Stimulated activated memory B cell treated with anti-CD40 and anti-IgM and Interleukin-4, amounts not matched to agents 10 μg/mL and 1 μg/mL and 100 μg/mL, for 72 hours (primary cell): ENCODE measurements at regions not wholly inside any gene's neighbourhood (a gene's known extent, or its start where the extent isn't known, plus 50 kb on each side); places are given as distances from the start of the nearest gene placed in this dataset.

ENCODE experiments used
- ATAC-seq: fragments of 150-1000 bp; cut with Tn5 transposase; 2 replicates; pipeline ENCODE4 v1.10.0; 2021
- H3K27ac Mint-ChIP-seq: one replicate; pipeline ENCODE4 v1.8.0; 2022; ENCODE audit warnings: mild to moderate bottlenecking, mixed read lengths
- H3K27me3 Mint-ChIP-seq: one replicate; pipeline ENCODE4 v1.8.0; 2022; ENCODE audit warnings: mixed read lengths
- H3K36me3 Mint-ChIP-seq: one replicate; pipeline ENCODE4 v1.8.0; 2022; ENCODE audit warnings: mixed read lengths
- H3K4me1 Mint-ChIP-seq: one replicate; pipeline ENCODE4 v1.8.0; 2022; ENCODE audit warnings: mixed read lengths
- H3K4me3 Mint-ChIP-seq: one replicate; pipeline ENCODE4 v1.8.0; 2022; ENCODE audit warnings: mild to moderate bottlenecking, moderate library complexity, mixed read lengths
- H3K9me3 Mint-ChIP-seq: one replicate; pipeline ENCODE4 v1.8.0; 2022; ENCODE audit warnings: mixed read lengths

GRCh38 chr10:4217653-4218052 is 432.6 kb upstream of the KLF6 start:
- H3K4me1 Mint-ChIP-seq = peaks cover 18% of the 10 kb centered on the region
- peaks cover 6% of the 10 kb centered on the region for H3K36me3 Mint-ChIP-seq
- H3K27ac Mint-ChIP-seq = no peak overlapping the region
- no peak for ATAC-seq
- H3K4me3 Mint-ChIP-seq = no peak overlapping the region
- no peaks in the 10 kb centered on the region for H3K27me3 Mint-ChIP-seq
- H3K9me3 Mint-ChIP-seq = peaks cover 5% of the 10 kb centered on the region

- peaks cover 6% of the 10 kb centered on the region for H3K36me3 Mint-ChIP-seq
Measured at GRCh38 chr10:4217187-4217586, 432.2 kb upstream of the KLF6 start.

GRCh38 chr10:4216726-4217125 is 431.7 kb upstream of the KLF6 start:
- H3K36me3 Mint-ChIP-seq = peaks cover 6% of the 10 kb centered on the region
- H3K9me3 Mint-ChIP-seq = peaks cover 5% of the 10 kb centered on the region
- H3K27ac Mint-ChIP-seq = no peak overlapping the region
- peaks cover 18% of the 10 kb centered on the region for H3K4me1 Mint-ChIP-seq
- no peak overlapping the region for H3K4me3 Mint-ChIP-seq
- ATAC-seq = no peak
- H3K27me3 Mint-ChIP-seq = no peaks in the 10 kb centered on the region

More at GRCh38 chr10:4217187-4217586, 432.2 kb upstream of the KLF6 start:
- Mint-ChIP-seq H3K9me3 (peaks cover 5% of the 10 kb centered on the region), H3K4me3 (no peak overlapping the region), H3K27ac (no peak overlapping the region), H3K4me1 (peaks cover 18% of the 10 kb centered on the region), H3K27me3 (no peaks in the 10 kb centered on the region)
- no peak for ATAC-seq

- H3K27ac Mint-ChIP-seq = no peak overlapping the region
- H3K36me3 Mint-ChIP-seq = peaks cover 6% of the 10 kb centered on the region
- ATAC-seq = no peak
- no peak overlapping the region for H3K4me3 Mint-ChIP-seq
- peaks cover 13% of the 10 kb centered on the region for H3K4me1 Mint-ChIP-seq
- peaks cover 5% of the 10 kb centered on the region for H3K9me3 Mint-ChIP-seq
- H3K27me3 Mint-ChIP-seq = no peaks in the 10 kb centered on the region
Measured at GRCh38 chr10:4215963-4216575, 431.1 kb upstream of the KLF6 start.

- no peak overlapping the region for H3K4me3 Mint-ChIP-seq
- H3K4me1 Mint-ChIP-seq = peaks cover 7% of the 10 kb centered on the region
- H3K36me3 Mint-ChIP-seq = peaks cover 1% of the 10 kb centered on the region
- no peaks in the 10 kb centered on the region for H3K27me3 Mint-ChIP-seq
- no peak overlapping the region for H3K27ac Mint-ChIP-seq
- peaks cover 1% of the 10 kb centered on the region for H3K9me3 Mint-ChIP-seq
- no peak for ATAC-seq
Measured at GRCh38 chr10:4215485-4215884, 430.5 kb upstream of the KLF6 start.

GRCh38 chr10:4214908-4215307 is 429.9 kb upstream of the KLF6 start:
- no peak for ATAC-seq
- Mint-ChIP-seq H3K4me3 (no peak overlapping the region), H3K9me3 (no peaks in the 10 kb centered on the region), H3K4me1 (peaks cover 6% of the 10 kb centered on the region), H3K27ac (no peak overlapping the region), H3K27me3 (no peaks in the 10 kb centered on the region), H3K36me3 (no peaks in the 10 kb centered on the region)

DNA sequence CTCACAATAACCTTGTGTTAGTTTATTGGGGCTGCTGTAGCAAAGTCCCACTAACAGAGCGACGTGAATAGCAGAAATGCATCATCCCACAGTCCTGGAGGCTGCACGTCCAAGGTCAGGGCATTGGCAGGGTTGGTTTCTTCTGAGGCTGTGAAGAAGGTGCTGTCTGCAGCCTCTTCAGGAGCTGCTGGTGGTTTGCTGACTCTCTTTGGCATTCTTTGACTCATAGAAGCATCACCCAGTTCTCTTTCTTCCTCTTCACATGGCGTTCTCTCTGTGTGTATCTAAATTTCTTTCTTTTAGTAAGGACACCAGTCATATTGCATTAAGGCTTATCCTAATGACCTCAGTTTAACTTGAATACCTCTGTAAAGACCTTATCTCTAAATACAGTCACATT is 428.4 kb upstream of the KLF6 start:
- H3K27me3 Mint-ChIP-seq = no peaks in the 10 kb centered on the region
- H3K4me1 Mint-ChIP-seq = peaks cover 6% of the 10 kb centered on the region
- no peaks in the 10 kb centered on the region for H3K36me3 Mint-ChIP-seq
- H3K4me3 Mint-ChIP-seq = no peak overlapping the region
- no peak for ATAC-seq
- H3K9me3 Mint-ChIP-seq = no peaks in the 10 kb centered on the region
- H3K27ac Mint-ChIP-seq = no peak overlapping the region

GRCh38 chr10:4212111-4212630 is 427.2 kb upstream of the KLF6 start:
- ATAC-seq = no peak
- Mint-ChIP-seq H3K27me3 (peaks cover under 1% of the 10 kb centered on the region), H3K27ac (no peak overlapping the region), H3K36me3 (no peaks in the 10 kb centered on the region), H3K4me3 (no peak overlapping the region), H3K9me3 (no peaks in the 10 kb centered on the region), H3K4me1 (peaks cover 6% of the 10 kb centered on the region)

DNA sequence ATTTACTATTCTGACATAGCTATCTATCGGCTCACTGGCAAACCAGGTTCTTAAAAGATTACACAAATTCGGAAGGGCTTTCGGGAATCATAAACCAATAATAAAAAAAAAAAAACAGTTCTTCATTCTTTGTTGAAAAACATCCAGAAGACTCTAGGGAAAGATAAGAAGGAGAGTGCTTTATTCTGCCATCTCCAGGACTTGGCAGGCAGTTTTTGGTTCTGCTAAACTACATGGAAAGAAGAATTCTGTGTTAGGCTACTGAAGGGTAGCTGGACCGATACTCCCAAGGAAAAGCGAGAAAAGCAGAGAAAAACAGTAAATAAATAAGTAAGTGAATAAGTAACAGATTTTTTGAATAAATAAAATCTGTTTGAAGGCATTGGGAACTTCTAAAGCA is 423.5 kb upstream of the KLF6 start:
- Mint-ChIP-seq H3K4me1 (no peaks in the 10 kb centered on the region), H3K27ac (no peak overlapping the region), H3K4me3 (no peak overlapping the region), H3K9me3 (no peaks in the 10 kb centered on the region), H3K36me3 (no peaks in the 10 kb centered on the region), H3K27me3 (peaks cover 10% of the 10 kb centered on the region)
- no peak for ATAC-seq

- no peak overlapping the region for H3K27ac Mint-ChIP-seq
- H3K4me1 Mint-ChIP-seq = no peaks in the 10 kb centered on the region
- ATAC-seq = no peak
- no peaks in the 10 kb centered on the region for H3K36me3 Mint-ChIP-seq
- H3K4me3 Mint-ChIP-seq = no peak overlapping the region
- no peaks in the 10 kb centered on the region for H3K9me3 Mint-ChIP-seq
- H3K27me3 Mint-ChIP-seq = peaks cover 21% of the 10 kb centered on the region
Measured at GRCh38 chr10:4205113-4205512, 420.1 kb upstream of the KLF6 start.

- no peaks in the 10 kb centered on the region for H3K36me3 Mint-ChIP-seq
- no peak overlapping the region for H3K4me3 Mint-ChIP-seq
- no peaks in the 10 kb centered on the region for H3K4me1 Mint-ChIP-seq
- H3K27me3 Mint-ChIP-seq = peaks cover 21% of the 10 kb centered on the region
- no peaks in the 10 kb centered on the region for H3K9me3 Mint-ChIP-seq
- ATAC-seq = no peak
- H3K27ac Mint-ChIP-seq = no peak overlapping the region
Measured at GRCh38 chr10:4202938-4203337, 417.9 kb upstream of the KLF6 start.

DNA sequence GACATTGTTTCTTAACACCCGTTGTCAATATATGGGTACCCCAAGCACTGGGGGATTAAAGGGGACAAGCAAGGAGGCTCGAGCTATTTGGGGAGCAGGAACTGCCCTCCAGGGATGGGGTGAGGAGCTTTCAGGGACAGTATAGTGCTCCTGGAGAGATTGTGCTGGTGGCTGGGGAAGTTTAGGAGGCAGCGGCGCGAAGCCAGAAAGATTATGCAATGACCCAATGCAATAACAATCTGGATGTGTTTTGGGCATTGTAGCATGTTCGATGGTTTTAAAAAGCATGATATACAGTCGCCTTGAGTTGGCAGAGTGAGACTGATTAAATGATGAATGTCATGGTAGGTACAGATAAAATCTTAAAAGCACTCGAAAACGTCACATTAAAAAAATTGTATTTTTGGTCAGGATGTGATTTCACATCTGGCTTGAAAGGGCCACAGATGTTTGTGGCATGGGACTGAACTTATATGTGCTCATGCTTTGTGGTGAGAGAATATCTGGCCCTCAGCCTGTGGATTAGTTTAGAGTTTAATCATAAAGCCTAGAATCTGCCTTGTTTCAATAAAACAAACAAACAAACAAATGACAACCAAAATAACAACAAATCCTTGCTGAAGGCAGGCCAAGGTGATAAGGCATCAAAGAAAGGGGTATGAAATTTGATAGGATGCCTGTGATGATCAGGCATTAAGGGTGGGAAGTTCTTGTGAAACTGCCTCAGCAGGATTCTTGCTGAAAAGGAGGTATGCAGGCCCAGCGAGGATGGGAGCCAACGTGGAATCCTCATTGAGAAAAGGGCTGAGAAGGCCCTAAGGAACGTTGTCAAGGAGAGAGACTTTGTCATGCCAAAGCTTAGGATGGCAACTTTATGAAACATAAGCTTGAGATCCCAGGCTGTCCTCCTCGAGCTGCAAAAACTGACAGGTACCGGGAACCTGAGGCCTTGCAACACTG is 417.1 kb upstream of the KLF6 start:
- Mint-ChIP-seq H3K4me3 (no peak overlapping the region), H3K36me3 (no peaks in the 10 kb centered on the region), H3K27me3 (peaks cover 20% of the 10 kb centered on the region), H3K4me1 (peaks cover 3% of the 10 kb centered on the region), H3K27ac (no peak overlapping the region), H3K9me3 (no peaks in the 10 kb centered on the region)
- ATAC-seq = no peak

- no peak for ATAC-seq
- Mint-ChIP-seq H3K4me1 (peaks cover 11% of the 10 kb centered on the region), H3K27me3 (peaks cover 11% of the 10 kb centered on the region), H3K9me3 (no peaks in the 10 kb centered on the region), H3K4me3 (no peak overlapping the region), H3K27ac (no peak overlapping the region), H3K36me3 (no peaks in the 10 kb centered on the region)
Measured at GRCh38 chr10:4199196-4199595, 414.2 kb upstream of the KLF6 start.

DNA sequence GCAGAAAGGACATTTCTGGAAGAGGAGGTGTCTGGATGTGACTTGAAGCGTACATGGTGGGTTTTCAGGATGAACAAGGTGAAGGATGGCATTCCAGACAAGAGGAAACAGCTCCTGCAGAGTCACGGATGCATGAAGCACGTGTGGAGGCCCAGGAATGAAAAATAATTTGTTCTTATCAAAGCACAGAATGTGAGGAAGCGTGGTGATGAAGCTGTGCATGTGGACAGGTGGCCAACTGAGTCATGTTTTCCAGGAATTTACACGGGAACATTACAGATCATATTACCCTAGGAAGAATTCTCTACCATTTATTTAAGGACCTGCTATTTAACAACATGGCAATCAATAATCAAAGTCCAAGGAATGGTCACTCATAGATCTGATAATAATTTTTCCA is 413.2 kb upstream of the KLF6 start:
- Mint-ChIP-seq H3K4me1 (peaks cover 11% of the 10 kb centered on the region), H3K36me3 (no peaks in the 10 kb centered on the region), H3K27ac (no peak overlapping the region), H3K27me3 (peaks cover 11% of the 10 kb centered on the region), H3K9me3 (no peaks in the 10 kb centered on the region), H3K4me3 (no peak overlapping the region)
- no peak for ATAC-seq

- Mint-ChIP-seq H3K36me3 (no peaks in the 10 kb centered on the region), H3K27ac (no peak overlapping the region), H3K9me3 (no peaks in the 10 kb centered on the region), H3K4me1 (peaks cover 11% of the 10 kb centered on the region), H3K27me3 (peaks cover 11% of the 10 kb centered on the region), H3K4me3 (no peak overlapping the region)
- ATAC-seq = no peak
Measured at GRCh38 chr10:4197676-4198075, 412.7 kb upstream of the KLF6 start.
